ENCODE measurements at regions not wholly inside any gene's neighbourhood (a gene's known extent, or its start where the extent isn't known, plus 50 kb on each side); places are given as distances from the start of the nearest gene placed in this dataset.

GRCh38 chr9:78562021-78562420, 265.1 kb downstream of the PSAT1 start:
- H3K36me3 Mint-ChIP-seq (ENCODE audit: low read depth, unreplicated experiment): no peaks in the 10 kb centered on the region
- no peaks in the 10 kb centered on the region for H3K4me1 Mint-ChIP-seq (ENCODE audit: unreplicated experiment)
- no peaks in the 10 kb centered on the region for H3K27me3 Mint-ChIP-seq (ENCODE audit: unreplicated experiment)
- no peak overlapping the region for H3K27ac Mint-ChIP-seq (ENCODE audit: unreplicated experiment)
- no peak overlapping the region for H3K4me3 Mint-ChIP-seq (ENCODE audit: unreplicated experiment)
- TF ChIP-seq CTCF (IDR thresholded peaks at IDR 0.05; ENCODE audit: unreplicated experiment): no peak
- no peak for DNase-seq (ENCODE audit: low spot score)
- H3K9me3 Mint-ChIP-seq (ENCODE audit: unreplicated experiment): no peaks in the 10 kb centered on the region

GRCh38 chr9:78563269-78563668, 266.3 kb downstream of the PSAT1 start:
- TF ChIP-seq CTCF (IDR thresholded peaks at IDR 0.05; ENCODE audit: unreplicated experiment): no peak
- no peaks in the 10 kb centered on the region for H3K9me3 Mint-ChIP-seq (ENCODE audit: unreplicated experiment)
- no peaks in the 10 kb centered on the region for H3K4me1 Mint-ChIP-seq (ENCODE audit: unreplicated experiment)
- DNase-seq (ENCODE audit: low spot score): no peak
- no peaks in the 10 kb centered on the region for H3K27me3 Mint-ChIP-seq (ENCODE audit: unreplicated experiment)
- H3K36me3 Mint-ChIP-seq (ENCODE audit: low read depth, unreplicated experiment): no peaks in the 10 kb centered on the region
- H3K4me3 Mint-ChIP-seq (ENCODE audit: unreplicated experiment): no peak overlapping the region
- H3K27ac Mint-ChIP-seq (ENCODE audit: unreplicated experiment): no peak overlapping the region

- Mint-ChIP-seq H3K4me3 (ENCODE audit: unreplicated experiment) (no peak overlapping the region), H3K36me3 (ENCODE audit: low read depth, unreplicated experiment) (no peaks in the 10 kb centered on the region), H3K4me1 (ENCODE audit: unreplicated experiment) (no peaks in the 10 kb centered on the region), H3K27ac (ENCODE audit: unreplicated experiment) (no peak overlapping the region), H3K27me3 (ENCODE audit: unreplicated experiment) (no peaks in the 10 kb centered on the region), H3K9me3 (ENCODE audit: unreplicated experiment) (no peaks in the 10 kb centered on the region)
- DNase-seq (ENCODE audit: low spot score): no peak
- no peak for TF ChIP-seq CTCF (IDR thresholded peaks at IDR 0.05; ENCODE audit: unreplicated experiment)
Measured at GRCh38 chr9:78565481-78565880, 268.6 kb downstream of the PSAT1 start.

GRCh38 chr9:78566521-78566920, 269.6 kb downstream of the PSAT1 start:
- H3K9me3 Mint-ChIP-seq (ENCODE audit: unreplicated experiment): no peaks in the 10 kb centered on the region
- H3K27ac Mint-ChIP-seq (ENCODE audit: unreplicated experiment): no peak overlapping the region
- no peaks in the 10 kb centered on the region for H3K27me3 Mint-ChIP-seq (ENCODE audit: unreplicated experiment)
- TF ChIP-seq CTCF (IDR thresholded peaks at IDR 0.05; ENCODE audit: unreplicated experiment): no peak
- no peaks in the 10 kb centered on the region for H3K36me3 Mint-ChIP-seq (ENCODE audit: low read depth, unreplicated experiment)
- no peak overlapping the region for H3K4me3 Mint-ChIP-seq (ENCODE audit: unreplicated experiment)
- H3K4me1 Mint-ChIP-seq (ENCODE audit: unreplicated experiment): peaks cover 6% of the 10 kb centered on the region
- no peak for DNase-seq (ENCODE audit: low spot score)

- Mint-ChIP-seq H3K27me3 (ENCODE audit: unreplicated experiment) (no peaks in the 10 kb centered on the region), H3K36me3 (ENCODE audit: low read depth, unreplicated experiment) (no peaks in the 10 kb centered on the region), H3K27ac (ENCODE audit: unreplicated experiment) (no peak overlapping the region), H3K4me1 (ENCODE audit: unreplicated experiment) (peaks cover 6% of the 10 kb centered on the region), H3K9me3 (ENCODE audit: unreplicated experiment) (no peaks in the 10 kb centered on the region), H3K4me3 (ENCODE audit: unreplicated experiment) (no peak overlapping the region)
- DNase-seq (ENCODE audit: low spot score): no peak
- no peak for TF ChIP-seq CTCF (IDR thresholded peaks at IDR 0.05; ENCODE audit: unreplicated experiment)
Measured at GRCh38 chr9:78566948-78567675, 270.2 kb downstream of the PSAT1 start.
